Fibroblast of mammary gland (primary cell): ENCODE measurements at regions not wholly inside any gene's neighbourhood (a gene's known extent, or its start where the extent isn't known, plus 50 kb on each side); places are given as distances from the start of the nearest gene placed in this dataset.
A peak's percentile ranks its signal among the peaks of the same experiment; 100 is the strongest.

Source experiments
- DNase-seq: peaks from one replicate; pipeline ENCODE4 v3.0.0-alpha.2; 2010; ENCODE audit warnings: low read depth
- H3K4me3 ChIP-seq: 2 replicates; pipeline ENCODE4 v1.5.1; 2011; ENCODE audit warnings: low read depth, mild to moderate bottlenecking, low read length, moderate library complexity; ENCODE audit not compliant: control insufficient read depth
- TF ChIP-seq, protein P1 (sequence below): conservative IDR thresholded peaks from 2 replicates; pipeline ENCODE4 v1.5.1; 2011; ENCODE audit warnings: low read depth, low read length, inconsistent platforms; ENCODE audit not compliant: control insufficient read depth, insufficient read depth

DNA sequence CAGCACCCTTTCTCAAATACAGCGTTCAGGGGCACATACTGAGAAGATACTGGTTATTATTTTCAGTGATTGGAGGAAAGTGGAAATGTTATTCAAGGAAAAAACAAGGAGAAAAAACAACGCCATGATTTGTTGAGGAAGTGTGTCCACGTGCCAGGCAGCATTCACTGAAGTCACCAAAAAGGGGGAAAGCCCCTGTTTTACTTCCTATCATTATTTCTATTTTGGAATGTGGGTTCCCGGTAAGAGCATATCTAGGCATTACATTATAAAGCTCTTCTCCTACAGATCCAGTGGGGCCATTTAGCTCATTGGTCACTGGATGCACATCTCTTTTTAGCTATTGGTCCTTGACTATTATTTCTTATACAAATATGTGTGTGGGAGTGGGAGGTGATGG, 518.7 kb downstream of the TXNL1 start:
- TF ChIP-seq, protein P1, sequence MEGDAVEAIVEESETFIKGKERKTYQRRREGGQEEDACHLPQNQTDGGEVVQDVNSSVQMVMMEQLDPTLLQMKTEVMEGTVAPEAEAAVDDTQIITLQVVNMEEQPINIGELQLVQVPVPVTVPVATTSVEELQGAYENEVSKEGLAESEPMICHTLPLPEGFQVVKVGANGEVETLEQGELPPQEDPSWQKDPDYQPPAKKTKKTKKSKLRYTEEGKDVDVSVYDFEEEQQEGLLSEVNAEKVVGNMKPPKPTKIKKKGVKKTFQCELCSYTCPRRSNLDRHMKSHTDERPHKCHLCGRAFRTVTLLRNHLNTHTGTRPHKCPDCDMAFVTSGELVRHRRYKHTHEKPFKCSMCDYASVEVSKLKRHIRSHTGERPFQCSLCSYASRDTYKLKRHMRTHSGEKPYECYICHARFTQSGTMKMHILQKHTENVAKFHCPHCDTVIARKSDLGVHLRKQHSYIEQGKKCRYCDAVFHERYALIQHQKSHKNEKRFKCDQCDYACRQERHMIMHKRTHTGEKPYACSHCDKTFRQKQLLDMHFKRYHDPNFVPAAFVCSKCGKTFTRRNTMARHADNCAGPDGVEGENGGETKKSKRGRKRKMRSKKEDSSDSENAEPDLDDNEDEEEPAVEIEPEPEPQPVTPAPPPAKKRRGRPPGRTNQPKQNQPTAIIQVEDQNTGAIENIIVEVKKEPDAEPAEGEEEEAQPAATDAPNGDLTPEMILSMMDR, result no peak
- no peak for DNase-seq
- no peak overlapping the region for H3K4me3 ChIP-seq

DNA sequence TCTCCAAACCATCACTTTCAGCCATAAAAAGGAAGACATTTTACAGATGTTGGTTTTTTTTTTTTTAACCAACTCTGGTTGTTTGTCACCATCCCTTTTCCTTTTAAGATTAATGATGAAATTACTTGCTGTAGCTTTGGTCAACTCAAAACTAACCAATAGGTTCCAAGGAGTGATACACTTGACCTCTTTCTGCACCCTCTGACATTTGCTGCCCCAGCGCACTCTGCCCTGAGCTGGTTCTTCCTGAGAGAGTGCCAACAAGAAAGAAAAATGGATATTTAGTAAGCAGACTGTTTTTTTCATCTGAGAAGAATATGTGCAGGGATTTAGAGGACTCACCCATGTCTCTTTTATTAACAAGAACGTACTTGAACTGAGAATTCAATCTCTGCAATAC, 520.0 kb downstream of the TXNL1 start:
- no peak overlapping the region for H3K4me3 ChIP-seq
- TF ChIP-seq, protein P1, result no peak
- DNase-seq, result no peak

DNA sequence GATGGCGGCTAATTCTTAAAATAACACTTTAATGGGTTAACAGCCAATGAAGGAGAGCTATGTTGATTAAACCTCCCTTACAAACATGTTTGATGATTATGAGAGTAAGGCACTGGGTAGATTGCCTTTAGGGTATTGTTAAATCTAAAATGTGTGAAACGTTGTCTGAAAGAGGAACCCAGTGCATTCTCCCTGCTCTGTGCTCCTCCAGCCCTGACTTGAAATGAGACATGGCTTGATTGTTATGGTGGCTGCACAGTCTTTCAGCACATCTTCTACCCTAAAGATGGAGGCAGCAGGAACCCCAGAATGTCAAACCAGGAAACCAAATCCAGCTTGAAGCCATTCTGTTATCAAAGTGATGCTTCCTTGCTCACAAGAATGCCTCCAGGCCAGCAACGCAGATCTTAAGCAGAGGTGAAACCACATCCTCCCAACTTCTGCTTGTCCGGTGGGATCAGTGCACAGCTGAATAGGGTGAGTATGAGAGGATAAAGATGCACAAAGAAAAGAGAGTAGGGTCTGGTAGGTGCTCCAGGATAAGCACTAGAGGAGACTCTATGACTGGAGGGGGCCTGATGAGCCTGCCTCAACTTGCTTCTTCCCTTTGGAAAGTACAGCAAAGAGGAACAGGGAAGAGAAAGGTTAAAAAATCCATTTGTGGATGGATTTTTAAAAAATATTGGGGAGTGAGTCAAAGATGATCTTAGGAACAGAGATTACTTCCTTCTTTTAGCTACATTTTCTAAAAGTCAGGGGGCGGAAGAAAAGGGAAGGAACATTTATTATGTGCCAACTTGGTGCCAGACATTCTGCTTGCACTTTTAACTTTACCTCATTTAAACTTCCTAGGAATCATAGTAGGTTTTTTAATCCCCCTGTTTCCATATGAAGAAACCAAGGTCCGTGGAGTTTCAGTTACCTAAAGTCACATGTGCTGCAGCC, 523.0 kb downstream of the TXNL1 start:
- no peak for DNase-seq
- TF ChIP-seq, protein P1, result no peak
- no peak overlapping the region for H3K4me3 ChIP-seq

DNA sequence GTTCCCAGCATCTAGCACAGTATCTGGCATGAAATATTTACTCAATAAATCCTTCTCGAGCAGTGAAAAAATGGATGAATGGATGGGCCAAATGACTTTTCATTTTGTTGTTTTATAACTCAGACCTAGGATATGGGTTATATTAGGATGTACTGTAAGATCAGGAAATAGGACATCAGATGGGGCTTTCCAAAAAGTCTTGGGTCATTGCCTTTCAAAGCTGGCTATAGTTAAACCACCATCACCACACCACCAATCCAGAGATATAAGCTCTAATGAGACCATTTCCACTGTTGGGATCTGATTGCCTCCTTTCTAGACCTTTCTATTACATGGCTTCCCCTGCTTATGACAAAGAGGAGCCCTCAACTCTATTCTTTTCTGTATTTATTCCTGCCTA, 525.0 kb upstream of the TCF4 start:
- H3K4me3 ChIP-seq, result no peak overlapping the region
- DNase-seq, result no peak
- TF ChIP-seq, protein P1, result no peak

DNA sequence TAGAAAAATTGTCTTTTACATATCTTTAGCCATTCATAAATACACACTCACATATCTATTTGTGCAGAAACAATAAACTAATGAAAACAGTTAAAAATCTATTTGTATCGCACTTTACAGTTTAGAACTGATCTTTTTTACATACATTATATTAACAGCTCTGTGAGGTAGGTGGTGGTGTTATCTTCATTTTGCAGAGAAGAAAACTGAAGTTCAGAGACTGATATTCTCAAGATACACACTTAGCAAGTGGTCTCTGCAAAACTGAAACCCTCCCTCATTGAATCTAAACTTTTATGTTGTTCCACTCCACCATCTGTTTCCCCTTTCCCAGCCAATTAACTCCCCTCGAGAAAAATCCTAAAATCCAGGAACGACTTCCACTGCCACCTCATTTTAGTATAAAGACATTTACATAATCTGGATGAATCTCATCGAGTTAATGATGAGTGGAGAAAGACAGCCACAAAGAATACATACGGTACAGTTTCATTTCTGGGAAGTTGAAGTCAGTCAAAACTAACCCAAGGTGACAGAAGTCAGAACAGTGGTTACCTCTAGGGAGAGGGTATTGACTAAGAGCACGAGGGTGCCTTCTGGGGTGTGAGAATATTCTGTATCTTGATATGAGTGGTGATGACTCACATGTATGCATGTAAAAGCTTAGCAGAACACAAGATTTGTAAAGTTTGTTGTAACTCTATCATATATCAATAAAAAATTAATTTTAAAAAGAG, 524.2 kb upstream of the TCF4 start:
- DNase-seq, result peak; percentile 57
- TF ChIP-seq, protein P1, result no peak
- H3K4me3 ChIP-seq, result no peak overlapping the region

DNA sequence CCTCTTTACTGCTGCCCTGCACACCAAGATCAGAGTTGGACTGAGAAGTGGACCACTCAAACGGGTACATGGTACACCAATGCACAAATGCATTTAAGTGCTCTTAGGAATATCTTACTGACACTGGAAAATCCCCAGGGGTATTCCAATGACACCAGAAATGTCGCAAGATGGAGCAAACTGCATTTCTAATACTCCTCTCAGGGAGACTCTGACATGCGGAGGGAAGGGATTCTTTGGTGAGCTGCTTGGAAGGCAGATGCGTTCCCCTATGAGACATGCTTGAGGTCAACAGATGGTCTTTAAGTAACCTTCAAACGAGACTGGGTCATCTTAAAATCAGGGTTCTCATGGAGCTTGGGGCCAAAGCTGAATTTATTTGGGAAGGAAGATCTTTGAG, 521.8 kb upstream of the TCF4 start:
- H3K4me3 ChIP-seq, result no peak overlapping the region
- TF ChIP-seq, protein P1, result no peak
- no peak for DNase-seq
